Prostate gland (tissue), 2 donors: ENCODE measurements at regions not wholly inside any gene's neighbourhood (a gene's known extent, or its start where the extent isn't known, plus 50 kb on each side); places are given as distances from the start of the nearest gene placed in this dataset.
A peak's percentile ranks its signal among the peaks of the same experiment; 100 is the strongest.

Experiments used
- CTCF ChIP-seq, 4 experiments: fragments of 200-600 bp in 2 of 4; fragments of 450-650 bp in 2 of 4; sonication (generic) in 2 of 4; IDR thresholded peaks; 1 replicate in 3 of 4; 2 replicates in 1 of 4; pipeline ENCODE4 v1.5.1; 2016 to 2019; ENCODE audit warnings: antibody characterized with exemption in 4 of 4, mild to moderate bottlenecking in 2 of 4, moderate library complexity in 2 of 4
- POLR2A ChIP-seq: fragments of 450-650 bp; IDR thresholded peaks from one replicate; pipeline ENCODE4 v1.6.1; 2016; ENCODE audit warnings: antibody characterized with exemption, mild to moderate bottlenecking
- POLR2AphosphoS5 ChIP-seq: sonication (generic); formaldehyde crosslinking; IDR thresholded peaks from one replicate; pipeline ENCODE4 v1.6.1; 2017; ENCODE audit warnings: antibody characterized with exemption

DNA sequence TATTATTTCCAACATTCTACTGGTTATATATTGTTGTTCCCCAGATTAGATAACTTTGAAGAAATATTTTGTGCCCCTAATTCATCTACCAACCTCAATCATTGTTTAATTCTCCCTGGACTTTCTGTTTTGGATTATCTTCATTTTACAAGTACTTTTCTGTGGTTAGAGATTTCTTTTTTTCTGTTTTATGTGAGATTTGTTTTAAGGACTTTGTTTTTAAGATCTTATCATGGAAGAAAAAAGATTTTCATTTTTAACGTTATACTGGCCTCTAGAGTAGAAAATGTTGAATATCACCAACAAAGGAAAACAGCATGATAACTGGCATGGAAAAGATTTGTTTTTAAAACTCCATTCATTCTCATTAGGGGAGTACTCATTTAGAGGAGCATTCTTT lies 210.9 kb upstream of the KCNMB2 start:
- TF ChIP-seq POLR2A: no peak
- no peak for TF ChIP-seq POLR2AphosphoS5
- peak in 3 of 4 experiments; percentile 40 to 69 (median 65) for TF ChIP-seq CTCF (IDR thresholded peaks at IDR 0.05)
